HepG2 (cell line): ENCODE measurements at regions not wholly inside any gene's neighbourhood (a gene's known extent, or its start where the extent isn't known, plus 50 kb on each side); places are given as distances from the start of the nearest gene placed in this dataset.
A peak's percentile ranks its signal among the peaks of the same experiment; 100 is the strongest.

Experiments
- ATAC-seq: fragments of 200-7000 bp; cut with Tn5 transposase; 3 replicates; pipeline ENCODE4 v1.9.1; 2020; ENCODE audit warnings: mild to moderate bottlenecking, moderate library complexity
- BruUV-seq: library from RNA; stranded (reverse); fragments of 400-500 nt; replicated peaks from 2 replicates; lab custom pipeline; 2021; lab: Mats Ljungman, UMichigan
- CTCF ChIA-PET: fragments of 300-600 bp; formaldehyde crosslinking; extraction: SDS; loops from one replicate; lab custom pipeline; 2021; ENCODE audit warnings: low total read pairs, inconsistent platforms, low intra/inter-chr PET ratio; lab: Yijun Ruan, JAX
- POLR2A ChIA-PET: fragments of 350-600 bp; sonication (Branson Sonifier 250); formaldehyde crosslinking; loops from one replicate; lab custom pipeline; 2020; ENCODE audit warnings: antibody characterized with exemption, inconsistent platforms; lab: Yijun Ruan, JAX
- DNase-seq: peaks from one replicate; pipeline ENCODE4 v3.0.0-alpha.2; 2015; ENCODE audit warnings: low spot score
- FAIRE-seq: peaks from 3 replicates; lab custom pipeline; 2011; peaks lifted over from hg19 to GRCh38; lab: Jason Lieb, UNC
- H2AFZ ChIP-seq: one replicate; pipeline ENCODE4 v1.6.1; 2011; ENCODE audit warnings: low read length, inconsistent platforms
- H3K27ac ChIP-seq: fragments of 300-600 bp; 3 replicates; pipeline ENCODE4 v1.8.0; 2011; ENCODE audit warnings: mixed run types, mild to moderate bottlenecking, mixed read lengths, low read length, inconsistent platforms; ENCODE audit not compliant: insufficient read depth; ENCODE audit errors: extremely low read length
- H3K27me3 ChIP-seq, 2 experiments: fragments of 200-600 bp in 1 of 2; 2 replicates in 1 of 2; 3 replicates in 1 of 2; pipeline versions ENCODE4 v1.6.0 to v1.8.0; 2011; ENCODE audit warnings: low read length in 2 of 2, mild to moderate bottlenecking in 2 of 2, moderate library complexity in 2 of 2, inconsistent platforms in 1 of 2; ENCODE audit not compliant: insufficient read depth in 2 of 2, control insufficient read depth in 1 of 2
- H3K36me3 ChIP-seq, 2 experiments: fragments of 200-600 bp in 1 of 2; replicated peaks in 1 of 2; 2 replicates in 1 of 2; 3 replicates in 1 of 2; pipeline versions ENCODE4 v1.5.1 to v1.8.0; 2011; ENCODE audit warnings: low read length in 2 of 2, inconsistent platforms in 1 of 2; ENCODE audit not compliant: insufficient read depth in 2 of 2, control insufficient read depth in 1 of 2
- H3K4me1 ChIP-seq: 2 replicates; pipeline ENCODE4 v1.5.1; 2012; ENCODE audit warnings: low read length, inconsistent platforms; ENCODE audit not compliant: insufficient read depth
- H3K4me2 ChIP-seq: 2 replicates; pipeline ENCODE4 v1.6.0; 2011; ENCODE audit warnings: low read depth, low read length, inconsistent platforms
- H3K4me3 ChIP-seq, 3 experiments: fragments of 200-600 bp in 1 of 3; sonication (generic), shearing (Covaris generic) in 1 of 3; replicated peaks in 1 of 3; 2 replicates each; pipeline ENCODE4 v1.5.1; 2011 to 2016; ENCODE audit warnings: low read length in 3 of 3, inconsistent platforms in 2 of 3, low read depth in 2 of 3, mild to moderate bottlenecking in 2 of 3, control low read depth in 1 of 3, mixed read lengths in 1 of 3; ENCODE audit not compliant: insufficient read depth in 1 of 3
- H3K79me2 ChIP-seq: one replicate; pipeline ENCODE4 v1.6.1; 2011; ENCODE audit warnings: low read length, inconsistent platforms; ENCODE audit not compliant: insufficient read depth
- H3K9ac ChIP-seq: 2 replicates; pipeline ENCODE4 v1.6.0; 2011; ENCODE audit warnings: mild to moderate bottlenecking, low read depth, low read length, inconsistent platforms; ENCODE audit not compliant: insufficient read depth
- H3K9me3 ChIP-seq: 2 replicates; pipeline ENCODE4 v1.5.1; 2012; ENCODE audit warnings: mild to moderate bottlenecking, low read length
- H4K20me1 ChIP-seq: 2 replicates; pipeline ENCODE4 v1.6.0; 2011; ENCODE audit warnings: inconsistent platforms, mild to moderate bottlenecking, low read length, moderate library complexity; ENCODE audit not compliant: insufficient read depth
- ATF7 ChIP-seq, 2 experiments: fragments of 450-650 bp in 1 of 2; sonication (generic) in 1 of 2; formaldehyde crosslinking in 1 of 2; IDR thresholded peaks; 2 replicates each; pipeline versions ENCODE4 v1.4.0 to v1.6.1; 2016 to 2020; ENCODE audit warnings: antibody characterized with exemption in 1 of 2, mild to moderate bottlenecking in 1 of 2, missing genetic modification reagents in 1 of 2
- CEBPB ChIP-seq: IDR thresholded peaks from 2 replicates; pipeline ENCODE4 v1.6.1; 2011; ENCODE audit warnings: low read depth, low read length, improper control_type of control experiment, borderline replicate concordance
- CENPX ChIP-seq: sonication (generic); formaldehyde crosslinking; IDR thresholded peaks from 2 replicates; pipeline ENCODE4 v1.9.0; 2021; ENCODE audit warnings: mild to moderate bottlenecking, missing genetic modification reagents, moderate library complexity
- CREB1 ChIP-seq, 2 experiments: fragments of 450-650 bp in 1 of 2; IDR thresholded peaks; 2 replicates each; pipeline ENCODE4 v1.6.1; 2016 to 2017; ENCODE audit warnings: control low read depth in 1 of 2, mild to moderate bottlenecking in 1 of 2, missing compliant biosample characterization in 1 of 2, missing genetic modification characterization in 1 of 2
- DDIT3 ChIP-seq: sonication (generic); formaldehyde crosslinking; IDR thresholded peaks from 2 replicates; pipeline ENCODE4 v1.4.0; 2020; ENCODE audit warnings: mild to moderate bottlenecking, missing genetic modification reagents
- HDAC6 ChIP-seq: fragments of 200-600 bp; sonication (generic); IDR thresholded peaks from 2 replicates; pipeline ENCODE4 v1.7.0; 2017; ENCODE audit warnings: mild to moderate bottlenecking, antibody characterized with exemption, low read length, low read depth
- HIC2 ChIP-seq: sonication (generic); formaldehyde crosslinking; IDR thresholded peaks from 2 replicates; pipeline ENCODE4 v1.9.0; 2022; ENCODE audit warnings: low read depth, missing genetic modification reagents
- MEF2D ChIP-seq: sonication (generic); formaldehyde crosslinking; IDR thresholded peaks from 2 replicates; pipeline ENCODE4 v1.5.1; 2020; ENCODE audit warnings: mild to moderate bottlenecking, missing genetic modification reagents
- PITX1 ChIP-seq: sonication (generic); formaldehyde crosslinking; IDR thresholded peaks from 2 replicates; pipeline ENCODE4 v1.5.1; 2020; ENCODE audit warnings: mild to moderate bottlenecking, missing genetic modification reagents
- RNF219 ChIP-seq: sonication (generic); formaldehyde crosslinking; IDR thresholded peaks from 2 replicates; pipeline ENCODE4 v1.5.0; 2020; ENCODE audit warnings: mild to moderate bottlenecking, missing genetic modification reagents
- ZKSCAN1 ChIP-seq: fragments of 150-350 bp; IDR thresholded peaks from 2 replicates; pipeline ENCODE4 v1.6.1; 2014; ENCODE audit warnings: low read length
- ZNF232 ChIP-seq: sonication (generic); formaldehyde crosslinking; IDR thresholded peaks from 2 replicates; pipeline ENCODE4 v1.4.0; 2020; ENCODE audit warnings: missing genetic modification reagents, borderline replicate concordance
- ZNF567 ChIP-seq: sonication (generic); formaldehyde crosslinking; IDR thresholded peaks from 2 replicates; pipeline ENCODE4 v1.8.1; 2023; ENCODE audit warnings: mild to moderate bottlenecking, missing genetic modification reagents, borderline replicate concordance
- ZNF710 ChIP-seq: sonication (generic); formaldehyde crosslinking; IDR thresholded peaks from 2 replicates; pipeline ENCODE4 v1.5.0; 2020; ENCODE audit warnings: mild to moderate bottlenecking, missing genetic modification reagents, borderline replicate concordance
- WGBS: methylation state at CpG from one replicate; pipeline ENCODE4 v1.1.6; 2017; ENCODE audit warnings: low lambda C conversion rate; 5-methylcytosine and 5-hydroxymethylcytosine counted together
- in situ Hi-C: cut with HindIII; loops from 2 replicates; pipeline ENCODE4 v1.10.0; 2017; ENCODE audit warnings: low pct_unique_long_range_greater_than_20kb; ENCODE audit not compliant: extremely low pct_ligation_motif_present
- intact Hi-C: fragments of 100-400 bp; cut with micrococcal nuclease; formaldehyde crosslinking; loops from one replicate; pipeline ENCODE4 v1.10.0; 2022; ENCODE audit not compliant: unreplicated experiment

- 17% methylated on average over 1 of the region's 1 CpG for WGBS
Observed at GRCh38 chr2:17445744-17446143, 72.5 kb downstream of the RAD51AP2 start.

GRCh38 chr2:17442334-17442733 lies 75.9 kb downstream of the RAD51AP2 start:
- no peaks in the 10 kb centered on the region for H4K20me1 ChIP-seq
- CTCF ChIA-PET, result no interaction called here
- TF ChIP-seq DDIT3, result no peak
- TF ChIP-seq ATF7 (IDR thresholded peaks at IDR 0.05), result 0 out of 2 replicates have a peak, but pooled peaks have one; percentile 12
- TF ChIP-seq ATF7 (CRISPR knock-in tag; IDR thresholded peaks at IDR 0.05), result no peak
- TF ChIP-seq ZNF567, result no peak
- TF ChIP-seq CEBPB, result peak; percentile 54
- no peak for TF ChIP-seq ZNF232 (CRISPR knock-in tag)
- no peak for TF ChIP-seq ZNF710 (CRISPR knock-in tag)
- TF ChIP-seq RNF219 (CRISPR knock-in tag), result no peak
- TF ChIP-seq CREB1 (IDR thresholded peaks at IDR 0.05), result 0 out of 2 replicates have a peak, but pooled peaks have one; percentile 5
- TF ChIP-seq CREB1 (CRISPR knock-in tag; IDR thresholded peaks at IDR 0.05), result no peak
- no peak for TF ChIP-seq PITX1 (CRISPR knock-in tag)
- no peak for TF ChIP-seq HIC2
- TF ChIP-seq ZKSCAN1, result no peak
- no peaks in the 10 kb centered on the region; a peak in 1 of 5 replicates for H3K27me3 ChIP-seq
- DNase-seq, result no peak
- intact Hi-C loops (no loop called here), in situ Hi-C loops (no loop called here)
- no peak overlapping the region for H2AFZ ChIP-seq
- H3K9ac ChIP-seq, result no peak overlapping the region
- no peak overlapping the region for H3K4me3 ChIP-seq
- no peaks in the 10 kb centered on the region for H3K36me3 ChIP-seq
- H3K27ac ChIP-seq, result no peak overlapping the region
- H3K4me2 ChIP-seq, result no peak overlapping the region
- ATAC-seq, result no peak
- POLR2A ChIA-PET, result no interaction called here
- no peak for FAIRE-seq
- no peaks in the 10 kb centered on the region for H3K79me2 ChIP-seq
- no peaks in the 10 kb centered on the region for H3K4me1 ChIP-seq
- H3K9me3 ChIP-seq, result no peaks in the 10 kb centered on the region
- WGBS, result 30% methylated on average over 2 of the region's 2 CpGs
- BruUV-seq, result no TSS peak

More at GRCh38 chr2:17445744-17446143, 72.5 kb downstream of the RAD51AP2 start:
- Histone ChIP-seq H3K9ac (no peak overlapping the region), H3K27me3 (no peaks in the 10 kb centered on the region; a peak in 1 of 5 replicates), H4K20me1 (no peaks in the 10 kb centered on the region), H3K79me2 (no peaks in the 10 kb centered on the region), H3K4me1 (no peaks in the 10 kb centered on the region), H3K4me2 (no peak overlapping the region), H3K9me3 (no peaks in the 10 kb centered on the region), H3K27ac (no peak overlapping the region), H2AFZ (no peak overlapping the region), H3K4me3 (no peak overlapping the region), H3K36me3 (no peaks in the 10 kb centered on the region)
- DNase-seq (no peak), FAIRE-seq (no peak), ATAC-seq (peak; percentile 61)
- in situ Hi-C loops, result no loop called here
- BruUV-seq, result no TSS peak
- intact Hi-C loops, result no loop called here
- ChIA-PET CTCF (no interaction called here), POLR2A (no interaction called here)
- TF ChIP-seq MEF2D (CRISPR knock-in tag) (no peak), CENPX (CRISPR knock-in tag) (no peak), HDAC6 (no peak)
